ENCODE measurements at regions not wholly inside any gene's neighbourhood (a gene's known extent, or its start where the extent isn't known, plus 50 kb on each side); places are given as distances from the start of the nearest gene placed in this dataset.

GRCh38 chr3:117761703-117762620 lies 1052.4 kb downstream of the TUSC7 start:
- Histone ChIP-seq H3K27ac (ENCODE audit: low read depth in 1 of 2, low read length in 1 of 2) (no peak overlapping the region), H3K9ac (ENCODE audit: insufficient read depth in 1 of 2, low read length in 2 of 2) (no peak overlapping the region), H3K9me3 (ENCODE audit: control insufficient read depth in 4 of 4, insufficient read depth in 3 of 4, low read length in 3 of 4) (peaks cover 0 to 2% (median 0%) of the 10 kb centered on the region in 4 donors), H3K4me3 (no peak overlapping the region), H3K27me3 (ENCODE audit: control insufficient read depth in 3 of 3, insufficient read depth in 3 of 3, low read length in 2 of 3) (no peaks in the 10 kb centered on the region), H3K4me1 (ENCODE audit: control insufficient read depth in 5 of 5, insufficient read depth in 5 of 5, low read length in 5 of 5) (peaks cover 0 to 8% (median 0%) of the 10 kb centered on the region in 5 donors), H3K36me3 (ENCODE audit: control insufficient read depth in 4 of 4, insufficient read depth in 4 of 4, low read length in 4 of 4) (no peaks in the 10 kb centered on the region)
- no peak for ATAC-seq (ENCODE audit: insufficient read depth, low FRiP score)
- TF ChIP-seq CTCF (IDR thresholded peaks at IDR 0.05; ENCODE audit: control extremely low read depth, extremely low read depth): no peak
- 43 to 52% methylated on average over 4 of the region's 4 CpGs for WGBS, 2 donors
- DNase-seq: no peak

GRCh38 chr3:117762621-117763037 lies 1053.0 kb downstream of the TUSC7 start:
- no peak for TF ChIP-seq CTCF (IDR thresholded peaks at IDR 0.05; ENCODE audit: control extremely low read depth, extremely low read depth)
- DNase-seq (no peak), ATAC-seq (ENCODE audit: insufficient read depth, low FRiP score) (no peak)
- Histone ChIP-seq H3K9ac (ENCODE audit: insufficient read depth in 1 of 2, low read length in 2 of 2) (no peak overlapping the region), H3K4me3 (no peak overlapping the region), H3K36me3 (ENCODE audit: control insufficient read depth in 4 of 4, insufficient read depth in 4 of 4, low read length in 4 of 4) (no peaks in the 10 kb centered on the region), H3K27me3 (ENCODE audit: control insufficient read depth in 3 of 3, insufficient read depth in 3 of 3, low read length in 2 of 3) (no peaks in the 10 kb centered on the region), H3K9me3 (ENCODE audit: control insufficient read depth in 4 of 4, insufficient read depth in 3 of 4, low read length in 3 of 4) (peaks cover 0 to 2% (median 0%) of the 10 kb centered on the region in 4 donors), H3K27ac (ENCODE audit: low read depth in 1 of 2, low read length in 1 of 2) (no peak overlapping the region), H3K4me1 (ENCODE audit: control insufficient read depth in 5 of 5, insufficient read depth in 5 of 5, low read length in 5 of 5) (peaks cover 0 to 8% (median 0%) of the 10 kb centered on the region in 5 donors)
- WGBS, 2 donors: 26 to 37% methylated on average over 3 of the region's 3 CpGs

GRCh38 chr3:117763561-117763960 lies 1054.0 kb downstream of the TUSC7 start:
- H3K27ac ChIP-seq (ENCODE audit: low read depth in 1 of 2, low read length in 1 of 2): no peak overlapping the region
- WGBS, 2 donors: 44 to 46% methylated on average over 4 of the region's 4 CpGs
- no peaks in the 10 kb centered on the region for H3K36me3 ChIP-seq (ENCODE audit: control insufficient read depth in 4 of 4, insufficient read depth in 4 of 4, low read length in 4 of 4)
- no peak overlapping the region for H3K9ac ChIP-seq (ENCODE audit: insufficient read depth in 1 of 2, low read length in 2 of 2)
- H3K4me1 ChIP-seq (ENCODE audit: control insufficient read depth in 5 of 5, insufficient read depth in 5 of 5, low read length in 5 of 5): peaks cover 0 to 8% (median 0%) of the 10 kb centered on the region in 5 donors
- H3K9me3 ChIP-seq (ENCODE audit: control insufficient read depth in 4 of 4, insufficient read depth in 3 of 4, low read length in 3 of 4): peaks cover 0 to 2% (median 0%) of the 10 kb centered on the region in 4 donors
- ATAC-seq (ENCODE audit: insufficient read depth, low FRiP score): no peak
- H3K4me3 ChIP-seq: no peak overlapping the region
- DNase-seq: no peak
- TF ChIP-seq CTCF (IDR thresholded peaks at IDR 0.05; ENCODE audit: control extremely low read depth, extremely low read depth): no peak
- H3K27me3 ChIP-seq (ENCODE audit: control insufficient read depth in 3 of 3, insufficient read depth in 3 of 3, low read length in 2 of 3): no peaks in the 10 kb centered on the region
